ENCODE measurements at regions not wholly inside any gene's neighbourhood (a gene's known extent, or its start where the extent isn't known, plus 50 kb on each side); places are given as distances from the start of the nearest gene placed in this dataset.

- no peak for TF ChIP-seq CTCF (IDR thresholded peaks at IDR 0.05; ENCODE audit: unreplicated experiment)
- H3K27ac Mint-ChIP-seq (ENCODE audit: unreplicated experiment): no peak overlapping the region
- peaks cover 93% of the 10 kb centered on the region for H3K27me3 Mint-ChIP-seq (ENCODE audit: unreplicated experiment)
- H3K4me3 Mint-ChIP-seq (ENCODE audit: low read depth, unreplicated experiment): no peak overlapping the region
- no peak for DNase-seq
- H3K4me1 Mint-ChIP-seq (ENCODE audit: low read depth, unreplicated experiment): no peaks in the 10 kb centered on the region
- no peaks in the 10 kb centered on the region for H3K36me3 Mint-ChIP-seq (ENCODE audit: insufficient read depth, unreplicated experiment)
- BruUV-seq (replicated peaks): no TSS peak
- CTCF ChIA-PET: no interaction called here
- H3K9me3 Mint-ChIP-seq (ENCODE audit: low read depth, unreplicated experiment): no peaks in the 10 kb centered on the region
- intact Hi-C loops (cut with micrococcal nuclease; ENCODE audit: unreplicated experiment): no loop called here
Measured at GRCh38 chr10:78553792-78554191, 515.0 kb upstream of the ZMIZ1 start.

- H3K4me1 Mint-ChIP-seq (ENCODE audit: low read depth, unreplicated experiment): no peaks in the 10 kb centered on the region
- intact Hi-C loops (cut with micrococcal nuclease; ENCODE audit: unreplicated experiment): no loop called here
- no peaks in the 10 kb centered on the region for H3K9me3 Mint-ChIP-seq (ENCODE audit: low read depth, unreplicated experiment)
- DNase-seq: no peak
- no peak overlapping the region for H3K27ac Mint-ChIP-seq (ENCODE audit: unreplicated experiment)
- CTCF ChIA-PET: no interaction called here
- peaks cover 87% of the 10 kb centered on the region for H3K27me3 Mint-ChIP-seq (ENCODE audit: unreplicated experiment)
- no TSS peak for BruUV-seq (replicated peaks)
- no peak for TF ChIP-seq CTCF (IDR thresholded peaks at IDR 0.05; ENCODE audit: unreplicated experiment)
- H3K36me3 Mint-ChIP-seq (ENCODE audit: insufficient read depth, unreplicated experiment): no peaks in the 10 kb centered on the region
- no peak overlapping the region for H3K4me3 Mint-ChIP-seq (ENCODE audit: low read depth, unreplicated experiment)
Measured at GRCh38 chr10:78555128-78555527, 513.6 kb upstream of the ZMIZ1 start.

- H3K36me3 Mint-ChIP-seq (ENCODE audit: insufficient read depth, unreplicated experiment): no peaks in the 10 kb centered on the region
- no peaks in the 10 kb centered on the region for H3K4me1 Mint-ChIP-seq (ENCODE audit: low read depth, unreplicated experiment)
- DNase-seq: no peak
- CTCF ChIA-PET: no interaction called here
- intact Hi-C loops (cut with micrococcal nuclease; ENCODE audit: unreplicated experiment): no loop called here
- H3K4me3 Mint-ChIP-seq (ENCODE audit: low read depth, unreplicated experiment): no peak overlapping the region
- BruUV-seq (replicated peaks): no TSS peak
- TF ChIP-seq CTCF (IDR thresholded peaks at IDR 0.05; ENCODE audit: unreplicated experiment): no peak
- H3K27me3 Mint-ChIP-seq (ENCODE audit: unreplicated experiment): peaks cover 87% of the 10 kb centered on the region
- no peak overlapping the region for H3K27ac Mint-ChIP-seq (ENCODE audit: unreplicated experiment)
- H3K9me3 Mint-ChIP-seq (ENCODE audit: low read depth, unreplicated experiment): no peaks in the 10 kb centered on the region
Measured at GRCh38 chr10:78556705-78557432, 511.9 kb upstream of the ZMIZ1 start.

GRCh38 chr10:78557433-78557925, 511.3 kb upstream of the ZMIZ1 start:
- H3K27ac Mint-ChIP-seq (ENCODE audit: unreplicated experiment): no peak overlapping the region
- H3K9me3 Mint-ChIP-seq (ENCODE audit: low read depth, unreplicated experiment): no peaks in the 10 kb centered on the region
- DNase-seq: no peak
- BruUV-seq (replicated peaks): no TSS peak
- no peak for TF ChIP-seq CTCF (IDR thresholded peaks at IDR 0.05; ENCODE audit: unreplicated experiment)
- peaks cover 87% of the 10 kb centered on the region for H3K27me3 Mint-ChIP-seq (ENCODE audit: unreplicated experiment)
- no peaks in the 10 kb centered on the region for H3K36me3 Mint-ChIP-seq (ENCODE audit: insufficient read depth, unreplicated experiment)
- intact Hi-C loops (cut with micrococcal nuclease; ENCODE audit: unreplicated experiment): no loop called here
- CTCF ChIA-PET: no interaction called here
- H3K4me1 Mint-ChIP-seq (ENCODE audit: low read depth, unreplicated experiment): no peaks in the 10 kb centered on the region
- H3K4me3 Mint-ChIP-seq (ENCODE audit: low read depth, unreplicated experiment): no peak overlapping the region
